H1 (cell line): ENCODE measurements at regions not wholly inside any gene's neighbourhood (a gene's known extent, or its start where the extent isn't known, plus 50 kb on each side); places are given as distances from the start of the nearest gene placed in this dataset.

ENCODE experiments used
- CTCF ChIA-PET: fragments of 300-600 bp; sonication (Branson Sonifier 250); formaldehyde crosslinking; loops from one replicate; lab custom pipeline; 2021; ENCODE audit not compliant: partially characterized antibody; lab: Charles Lee
- POLR2A ChIA-PET: fragments of 300-600 bp; sonication (Branson Sonifier 250); formaldehyde crosslinking; loops from one replicate; lab custom pipeline; 2021; ENCODE audit warnings: inconsistent platforms; ENCODE audit not compliant: partially characterized antibody; lab: Charles Lee
- DNase-seq, 2 experiments: peaks; one replicate each; pipeline versions ENCODE4 v3.0.0 to v3.0.0-alpha.2; 2010 to 2022; ENCODE audit warnings: low spot score in 2 of 2, low read depth in 1 of 2, mixed read lengths in 1 of 2
- FAIRE-seq: peaks from 2 replicates; lab custom pipeline; 2011; peaks lifted over from hg19 to GRCh38; lab: Jason Lieb, UNC
- H2AFZ ChIP-seq: 2 replicates; pipeline ENCODE4 v1.8.1; 2012; ENCODE audit warnings: low read length, inconsistent platforms
- H2AK5ac ChIP-seq: 2 replicates; pipeline ENCODE4 v1.6.1; 2013; ENCODE audit warnings: low read depth, low read length
- H2BK120ac ChIP-seq: replicated peaks from 2 replicates; pipeline ENCODE3; 2013; ENCODE audit warnings: low read depth, low read length, inconsistent platforms
- H2BK12ac ChIP-seq: 2 replicates; pipeline ENCODE4 v1.6.1; 2013; ENCODE audit warnings: low read depth, low read length
- H2BK15ac ChIP-seq: 2 replicates; pipeline ENCODE4 v1.6.1; 2013; ENCODE audit warnings: low read length
- H2BK20ac ChIP-seq: 2 replicates; pipeline ENCODE4 v1.6.1; 2013; ENCODE audit warnings: low read length
- H2BK5ac ChIP-seq: 2 replicates; pipeline ENCODE4 v1.6.1; 2013; ENCODE audit warnings: low read depth, low read length
- H3K14ac ChIP-seq: 2 replicates; pipeline ENCODE4 v1.6.1; 2013; ENCODE audit warnings: inconsistent platforms; ENCODE audit not compliant: insufficient read length
- H3K18ac ChIP-seq: 2 replicates; pipeline ENCODE4 v1.6.1; 2013; ENCODE audit warnings: low read length; ENCODE audit errors: extremely low read depth
- H3K23ac ChIP-seq: 2 replicates; pipeline ENCODE4 v1.6.1; 2013; ENCODE audit warnings: inconsistent platforms; ENCODE audit not compliant: insufficient read length
- H3K23me2 ChIP-seq: 2 replicates; pipeline ENCODE4 v1.6.1; 2013; ENCODE audit warnings: low read depth, low read length
- H3K27ac ChIP-seq: 2 replicates; pipeline ENCODE4 v1.6.1; 2011; ENCODE audit warnings: low read depth, low read length, inconsistent platforms
- H3K27me3 ChIP-seq, 4 experiments: replicated peaks in 1 of 4; 1 replicate in 1 of 4; 2 replicates in 3 of 4; pipeline versions ENCODE4 v1.6.1 to v1.8.1; 2011 to 2013; ENCODE audit warnings: low read length in 3 of 4, mild to moderate bottlenecking in 3 of 4, inconsistent platforms in 2 of 4, mixed read lengths in 2 of 4, moderate library complexity in 1 of 4; ENCODE audit not compliant: control insufficient read depth in 3 of 4, insufficient read depth in 3 of 4; ENCODE audit errors: extremely low read depth in 1 of 4
- H3K36me3 ChIP-seq, 4 experiments: 2 replicates each; pipeline versions ENCODE4 v1.6.1 to v1.8.1; 2011 to 2013; ENCODE audit warnings: mild to moderate bottlenecking in 4 of 4, low read length in 3 of 4, moderate library complexity in 2 of 4, control low read depth in 1 of 4, inconsistent platforms in 1 of 4; ENCODE audit not compliant: insufficient read depth in 4 of 4, control insufficient read depth in 2 of 4
- H3K4ac ChIP-seq: replicated peaks from 2 replicates; pipeline ENCODE3; 2013; ENCODE audit warnings: low read length, low read depth, mixed read lengths, inconsistent platforms; ENCODE audit not compliant: insufficient read length
- H3K4me1 ChIP-seq, 4 experiments: replicated peaks in 1 of 4; 1 replicate in 1 of 4; 2 replicates in 3 of 4; pipeline versions ENCODE4 v1.6.1 to v1.8.1; 2011 to 2013; ENCODE audit warnings: low read length in 3 of 4, inconsistent platforms in 2 of 4, mixed read lengths in 1 of 4; ENCODE audit not compliant: insufficient read depth in 4 of 4, control insufficient read depth in 3 of 4
- H3K4me2 ChIP-seq, 2 experiments: 2 replicates each; pipeline versions ENCODE4 v1.6.1 to v1.8.1; 2011 to 2013; ENCODE audit warnings: low read depth in 2 of 2, low read length in 2 of 2, control low read depth in 1 of 2, inconsistent platforms in 1 of 2, mild to moderate bottlenecking in 1 of 2; ENCODE audit not compliant: insufficient read depth in 1 of 2
- H3K4me3 ChIP-seq, 4 experiments: fragments of 200-600, 300-600 bp in 1 of 4; sonication (generic), shearing (Covaris generic), sonication (Bioruptor Twin) in 1 of 4; 2 replicates each; pipeline versions ENCODE4 v1.5.1 to v1.8.1; 2011 to 2016; ENCODE audit warnings: low read length in 4 of 4, low read depth in 3 of 4, control low read depth in 2 of 4, inconsistent platforms in 2 of 4, mild to moderate bottlenecking in 2 of 4, mixed read lengths in 1 of 4, moderate library complexity in 1 of 4; ENCODE audit not compliant: insufficient read depth in 2 of 4; ENCODE audit errors: extremely low read depth in 1 of 4
- H3K56ac ChIP-seq: replicated peaks from 2 replicates; pipeline ENCODE3; 2013; ENCODE audit warnings: low read depth, mild to moderate bottlenecking, mixed read lengths, low read length, inconsistent platforms; ENCODE audit not compliant: insufficient read length
- H3K79me1 ChIP-seq: 2 replicates; pipeline ENCODE4 v1.6.1; 2013; ENCODE audit warnings: low read depth, low read length, control low read depth
- H3K79me2 ChIP-seq, 2 experiments: 2 replicates each; pipeline versions ENCODE4 v1.6.1 to v1.8.1; 2012 to 2013; ENCODE audit warnings: low read length in 2 of 2, mild to moderate bottlenecking in 2 of 2, inconsistent platforms in 1 of 2; ENCODE audit not compliant: insufficient read depth in 2 of 2, control insufficient read depth in 1 of 2
- H3K9ac ChIP-seq, 4 experiments: replicated peaks in 1 of 4; 1 replicate in 1 of 4; 2 replicates in 3 of 4; pipeline versions ENCODE4 v1.6.1 to v1.8.1; 2011 to 2013; ENCODE audit warnings: low read depth in 3 of 4, low read length in 3 of 4, control low read depth in 2 of 4, mild to moderate bottlenecking in 2 of 4, moderate library complexity in 2 of 4, inconsistent platforms in 1 of 4; ENCODE audit errors: extremely low read depth in 1 of 4
- H3K9me3 ChIP-seq, 2 experiments: 2 replicates each; pipeline versions ENCODE4 v1.6.1 to v1.8.1; 2012 to 2013; ENCODE audit warnings: mild to moderate bottlenecking in 2 of 2, moderate library complexity in 2 of 2, control low read depth in 1 of 2, inconsistent platforms in 1 of 2, low read depth in 1 of 2, low read length in 1 of 2, mixed read lengths in 1 of 2; ENCODE audit not compliant: insufficient read depth in 2 of 2
- H4K20me1 ChIP-seq, 2 experiments: replicated peaks in 1 of 2; 2 replicates each; pipeline versions ENCODE3 to v1.8.1; 2011 to 2013; ENCODE audit warnings: inconsistent platforms in 2 of 2, low read length in 2 of 2, mild to moderate bottlenecking in 1 of 2; ENCODE audit not compliant: insufficient read depth in 2 of 2, control insufficient read depth in 1 of 2
- H4K5ac ChIP-seq: 2 replicates; pipeline ENCODE4 v1.6.1; 2013; ENCODE audit warnings: low read length, low read depth, mixed read lengths, inconsistent platforms; ENCODE audit not compliant: insufficient read length
- H4K8ac ChIP-seq: 2 replicates; pipeline ENCODE4 v1.8.0; 2013; ENCODE audit warnings: mild to moderate bottlenecking, moderate library complexity, low read length, inconsistent platforms; ENCODE audit not compliant: insufficient read depth; ENCODE audit errors: extremely low read depth
- H4K91ac ChIP-seq: replicated peaks from 2 replicates; pipeline ENCODE3; 2013; ENCODE audit warnings: low read length, mixed read lengths, inconsistent platforms; ENCODE audit not compliant: insufficient read length
- HDAC6 ChIP-seq: IDR thresholded peaks from one replicate; pipeline ENCODE4 v1.7.1; 2012; ENCODE audit warnings: low read depth, mild to moderate bottlenecking, inconsistent platforms, low read length, moderate library complexity
- RAD21 ChIP-seq, 2 experiments: IDR thresholded peaks in 1 of 2; conservative IDR thresholded peaks in 1 of 2; 2 replicates each; pipeline ENCODE4 v1.6.1; 2011; ENCODE audit warnings: low read depth in 2 of 2, low read length in 2 of 2, improper control_type of control experiment in 1 of 2, inconsistent platforms in 1 of 2, mild to moderate bottlenecking in 1 of 2, moderate library complexity in 1 of 2
- RFX5 ChIP-seq: IDR thresholded peaks from 2 replicates; pipeline ENCODE4 v1.6.1; 2011; ENCODE audit warnings: low read depth, low read length, improper control_type of control experiment, borderline replicate concordance
- RXRA ChIP-seq: IDR thresholded peaks from 2 replicates; pipeline ENCODE4 v1.6.1; 2011; ENCODE audit warnings: low read depth, mild to moderate bottlenecking, low read length, moderate library complexity; ENCODE audit not compliant: insufficient read depth
- SIN3A ChIP-seq, 2 experiments: IDR thresholded peaks in 1 of 2; conservative IDR thresholded peaks in 1 of 2; 2 replicates each; pipeline ENCODE4 v1.6.1; 2011 to 2012; ENCODE audit warnings: low read length in 2 of 2, improper control_type of control experiment in 1 of 2, low read depth in 1 of 2, mild to moderate bottlenecking in 1 of 2
- USF2 ChIP-seq: IDR thresholded peaks from 2 replicates; pipeline ENCODE4 v1.6.1; 2011; ENCODE audit warnings: low read length, improper control_type of control experiment
- WGBS, 2 experiments: shearing (Covaris generic) in 1 of 2; methylation state at CpG; one replicate each; pipeline versions ENCODE4 v1.1.6 to v1.1.7; 2013 to 2015; ENCODE audit warnings: low lambda C conversion rate in 2 of 2, mixed read lengths in 2 of 2, inconsistent platforms in 1 of 2, low coverage in 1 of 2, missing lambda C conversion rate in 1 of 2; ENCODE audit not compliant: insufficient replicate concordance in 2 of 2, insufficient coverage in 1 of 2, insufficient read length in 1 of 2; ENCODE audit errors: extremely low coverage in 1 of 2, missing lambda C conversion rate in 1 of 2; 5-methylcytosine and 5-hydroxymethylcytosine counted together
- TF ChIP-seq, protein P1 (sequence below): IDR thresholded peaks from 2 replicates; pipeline ENCODE4 v1.6.1; 2012; ENCODE audit warnings: inconsistent platforms

DNA sequence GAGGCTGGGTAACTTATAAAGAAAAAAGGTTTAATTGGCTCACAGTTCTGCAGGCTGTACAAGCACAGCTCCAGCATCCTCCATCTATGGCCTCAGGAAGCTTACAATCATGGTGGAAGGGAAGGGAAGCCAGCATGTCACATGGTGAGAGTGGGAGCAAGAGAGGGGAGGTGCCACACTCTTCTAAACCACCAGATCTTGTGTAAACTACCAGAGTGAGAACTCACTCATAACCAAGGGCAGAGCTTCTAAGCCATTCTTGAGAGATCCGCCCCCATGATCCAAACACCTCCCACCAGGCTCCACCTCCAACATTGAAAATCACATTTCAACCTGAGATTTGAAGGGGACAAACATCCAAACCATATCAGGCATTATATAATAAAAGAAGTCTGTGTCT, 121.6 kb upstream of the CDC42EP3 start:
- H3K56ac ChIP-seq, result no peak overlapping the region
- TF ChIP-seq SIN3A (conservative IDR thresholded peaks at IDR 0.05 in 1 of 2, IDR thresholded peaks at IDR 0.05 in 1 of 2; ENCODE audit: low read depth in 1 of 2, low read length in 2 of 2), result no peak
- TF ChIP-seq RAD21 (IDR thresholded peaks at IDR 0.05 in 1 of 2, conservative IDR thresholded peaks at IDR 0.05 in 1 of 2; ENCODE audit: low read depth in 2 of 2, low read length in 2 of 2), result no peak
- TF ChIP-seq HDAC6, result no peak
- no peak for TF ChIP-seq RFX5
- TF ChIP-seq RXRA, result no peak
- TF ChIP-seq USF2, result no peak
- TF ChIP-seq, protein P1, sequence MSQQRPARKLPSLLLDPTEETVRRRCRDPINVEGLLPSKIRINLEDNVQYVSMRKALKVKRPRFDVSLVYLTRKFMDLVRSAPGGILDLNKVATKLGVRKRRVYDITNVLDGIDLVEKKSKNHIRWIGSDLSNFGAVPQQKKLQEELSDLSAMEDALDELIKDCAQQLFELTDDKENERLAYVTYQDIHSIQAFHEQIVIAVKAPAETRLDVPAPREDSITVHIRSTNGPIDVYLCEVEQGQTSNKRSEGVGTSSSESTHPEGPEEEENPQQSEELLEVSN, result no peak
- H4K20me1 ChIP-seq, result no peaks in the 10 kb centered on the region
- DNase-seq (no peak), FAIRE-seq (no peak)
- H2BK15ac ChIP-seq, result no peak overlapping the region
- no peak overlapping the region for H2AK5ac ChIP-seq
- POLR2A ChIA-PET, result no interaction called here
- H3K9me3 ChIP-seq, result peaks cover 0 to 11% of the 10 kb centered on the region in 2 experiments; a peak in 1 of 4 replicates
- H4K5ac ChIP-seq, result no peak overlapping the region
- no peak overlapping the region for H2BK5ac ChIP-seq
- H4K8ac ChIP-seq, result no peak overlapping the region
- WGBS, 2 experiments, result 89% methylated on average over 1 of the region's 1 CpG; no CpG with 5 or more reads in 1 of the 2 experiments
- H3K79me1 ChIP-seq, result no peaks in the 10 kb centered on the region
- H3K23ac ChIP-seq, result no peak overlapping the region
- CTCF ChIA-PET, result interaction anchor here (0.7 to 4.4 kb wide), 2 partner anchors 16 to 381 kb away, joined by 3 to 20 read pairs; no protein-coding TSS in a partner anchor
- no peak overlapping the region for H3K4me2 ChIP-seq
- no peak overlapping the region for H3K9ac ChIP-seq
- no peak overlapping the region for H3K4ac ChIP-seq
- no peak overlapping the region for H2BK20ac ChIP-seq
- H3K23me2 ChIP-seq, result no peaks in the 10 kb centered on the region
- no peak overlapping the region for H3K27ac ChIP-seq
- H3K4me1 ChIP-seq, result no peaks in the 10 kb centered on the region
- H2BK120ac ChIP-seq, result no peak overlapping the region
- H4K91ac ChIP-seq, result no peak overlapping the region
- H3K4me3 ChIP-seq, result no peak overlapping the region
- no peak overlapping the region for H2AFZ ChIP-seq
- no peak overlapping the region for H2BK12ac ChIP-seq
- H3K36me3 ChIP-seq, result no peaks in the 10 kb centered on the region
- no peaks in the 10 kb centered on the region for H3K27me3 ChIP-seq
- H3K14ac ChIP-seq, result no peak overlapping the region
- no peak overlapping the region for H3K18ac ChIP-seq
- H3K79me2 ChIP-seq, result no peaks in the 10 kb centered on the region
